ENCODE measurements at regions not wholly inside any gene's neighbourhood (a gene's known extent, or its start where the extent isn't known, plus 50 kb on each side); places are given as distances from the start of the nearest gene placed in this dataset.

DNA sequence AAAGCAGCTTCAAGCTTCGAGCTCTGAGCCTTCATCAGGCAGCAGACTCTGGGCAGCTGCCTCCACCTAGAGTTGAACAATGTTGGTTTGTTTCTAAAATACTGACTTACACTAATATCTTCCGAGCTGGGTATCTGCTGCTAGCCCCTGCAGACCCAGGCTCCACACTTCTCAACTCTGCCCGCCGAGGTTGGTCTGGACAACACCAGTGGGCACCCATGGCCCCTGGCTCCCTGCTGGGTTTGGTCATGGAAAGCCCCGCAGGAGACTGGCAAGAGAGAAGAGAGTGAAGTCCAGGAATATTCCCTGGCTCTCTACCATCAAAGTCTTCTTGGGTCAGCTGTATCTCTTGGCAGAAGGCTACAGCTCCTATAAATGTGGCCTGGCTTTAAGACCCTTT is 214.2 kb upstream of the TMEM132C start:
- no peak for DNase-seq

DNA sequence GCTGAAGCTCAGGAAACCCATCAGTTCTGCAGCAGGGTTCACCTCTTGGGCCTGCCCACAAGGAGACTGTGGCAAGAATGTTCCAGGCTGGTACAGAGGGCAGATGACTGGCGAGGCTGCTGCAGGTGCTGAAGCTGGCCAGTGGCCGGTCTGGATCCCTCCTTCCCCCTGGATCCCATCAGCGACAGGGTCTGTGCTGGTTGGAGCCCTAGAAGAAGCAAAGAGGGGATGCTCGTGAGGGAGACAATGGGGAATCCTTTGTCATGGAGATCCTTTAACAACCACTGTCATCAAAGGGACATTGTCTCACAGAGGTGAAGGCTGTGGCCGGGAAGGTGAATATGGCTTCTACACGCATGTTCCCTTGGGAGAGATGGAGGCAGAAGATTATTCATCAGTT is 211.4 kb upstream of the TMEM132C start:
- DNase-seq = no peak

DNA sequence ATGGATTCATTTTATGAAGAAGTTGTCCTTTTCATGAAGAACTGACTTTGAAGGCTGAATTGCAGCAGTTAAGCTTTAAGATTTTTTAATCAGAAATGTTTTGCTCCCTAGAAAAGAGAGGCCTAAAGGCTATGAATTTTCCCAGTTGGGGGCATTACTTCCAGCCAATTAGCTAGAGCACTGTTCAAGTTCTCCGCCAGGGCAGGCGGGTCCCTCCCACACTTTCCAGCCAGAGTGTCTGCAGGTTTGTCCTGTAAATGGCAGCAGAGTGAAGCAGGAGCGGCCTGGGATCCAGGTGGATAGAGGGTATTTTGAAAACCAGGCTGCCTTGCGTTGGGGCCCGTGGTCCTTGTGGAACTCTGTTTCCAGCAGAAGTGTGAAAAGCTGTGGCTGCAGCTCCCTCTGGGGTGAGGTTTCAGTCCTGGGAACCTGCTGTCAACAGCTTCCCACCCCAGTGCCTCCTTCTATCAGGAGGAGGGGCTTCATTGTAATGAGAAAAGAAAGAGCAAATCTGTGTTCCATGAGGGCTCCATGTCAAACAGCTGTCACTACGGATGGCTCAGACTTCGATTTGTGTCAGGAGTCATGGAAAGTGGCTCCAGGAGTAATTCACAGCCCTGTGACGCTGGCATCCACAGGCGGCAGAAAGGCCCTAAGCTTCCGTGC is 210.7 kb upstream of the TMEM132C start:
- no peak for DNase-seq

DNA sequence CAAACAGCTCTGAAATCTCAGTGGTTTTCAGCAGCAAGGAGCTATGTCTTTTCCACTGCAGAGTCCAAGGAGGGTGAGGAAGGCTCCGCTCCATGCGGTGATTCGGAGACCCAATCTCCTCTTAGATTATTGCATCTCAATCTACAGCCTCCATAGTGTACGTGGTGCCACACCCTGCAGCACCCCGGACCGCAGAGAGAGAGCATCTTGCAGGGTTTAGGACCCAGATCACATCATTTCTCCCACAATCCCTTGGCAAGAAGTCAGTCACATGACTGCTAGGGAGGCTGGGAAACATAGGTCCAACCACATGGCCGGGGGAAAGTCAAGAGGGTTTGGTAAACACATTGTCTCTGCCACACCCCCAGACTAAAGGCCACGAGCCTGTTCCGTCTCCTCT is 209.4 kb upstream of the TMEM132C start:
- DNase-seq = no peak

DNA sequence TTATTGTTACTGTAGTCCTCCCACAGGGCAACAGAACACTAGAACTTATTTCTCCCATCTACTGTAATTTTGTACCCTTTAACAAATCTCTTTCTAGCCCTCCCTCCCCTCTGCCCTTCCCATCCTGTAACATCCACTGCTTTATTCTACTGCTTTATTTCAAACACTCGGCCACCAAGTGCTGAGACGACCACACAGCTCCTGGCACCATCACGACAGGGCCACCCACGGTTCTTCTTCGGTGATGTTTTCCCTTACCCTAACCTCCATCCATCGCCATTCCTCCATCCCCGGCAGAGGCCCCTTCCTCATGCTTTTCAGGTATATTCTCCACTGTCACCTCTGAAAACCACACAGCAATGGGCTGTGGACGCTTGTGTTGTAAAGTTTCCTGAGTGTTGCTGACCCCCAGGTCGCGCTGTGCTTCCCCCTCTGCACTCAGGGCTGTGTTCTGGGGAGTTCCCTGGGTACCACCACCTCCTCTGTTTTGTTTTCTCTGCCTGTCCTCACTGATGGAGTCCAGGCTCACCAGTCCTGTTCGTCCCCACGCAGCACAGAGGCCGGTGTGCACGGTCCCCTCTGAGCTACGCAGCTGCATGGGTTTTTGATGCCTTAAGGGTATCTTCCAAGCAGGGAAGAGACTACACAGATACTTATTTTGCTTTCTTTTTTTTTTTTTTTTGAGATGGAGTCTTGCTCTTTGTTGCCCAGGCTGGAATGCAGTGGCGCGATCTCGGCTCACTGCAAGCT is 207.2 kb upstream of the TMEM132C start:
- DNase-seq = no peak

DNA sequence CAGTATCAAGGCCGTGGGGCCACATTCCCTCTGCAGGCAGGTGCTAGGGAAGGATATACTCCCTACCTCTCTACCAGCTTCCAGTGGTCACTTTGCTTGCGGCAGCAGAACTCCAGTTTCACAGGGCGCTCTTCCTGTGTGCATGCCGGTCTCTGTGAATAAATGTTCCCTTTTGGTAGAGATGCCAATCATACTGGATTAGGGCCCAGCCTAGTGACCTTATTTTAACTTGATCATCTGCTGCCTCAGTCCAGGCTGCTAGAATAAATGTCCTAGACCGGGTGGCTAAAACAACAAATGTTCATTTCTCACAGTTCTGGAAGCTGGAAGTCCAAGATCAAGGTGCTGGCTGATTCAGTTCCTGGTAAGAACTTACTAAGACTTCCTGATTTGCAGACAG is 198.8 kb upstream of the TMEM132C start:
- no peak for DNase-seq

DNA sequence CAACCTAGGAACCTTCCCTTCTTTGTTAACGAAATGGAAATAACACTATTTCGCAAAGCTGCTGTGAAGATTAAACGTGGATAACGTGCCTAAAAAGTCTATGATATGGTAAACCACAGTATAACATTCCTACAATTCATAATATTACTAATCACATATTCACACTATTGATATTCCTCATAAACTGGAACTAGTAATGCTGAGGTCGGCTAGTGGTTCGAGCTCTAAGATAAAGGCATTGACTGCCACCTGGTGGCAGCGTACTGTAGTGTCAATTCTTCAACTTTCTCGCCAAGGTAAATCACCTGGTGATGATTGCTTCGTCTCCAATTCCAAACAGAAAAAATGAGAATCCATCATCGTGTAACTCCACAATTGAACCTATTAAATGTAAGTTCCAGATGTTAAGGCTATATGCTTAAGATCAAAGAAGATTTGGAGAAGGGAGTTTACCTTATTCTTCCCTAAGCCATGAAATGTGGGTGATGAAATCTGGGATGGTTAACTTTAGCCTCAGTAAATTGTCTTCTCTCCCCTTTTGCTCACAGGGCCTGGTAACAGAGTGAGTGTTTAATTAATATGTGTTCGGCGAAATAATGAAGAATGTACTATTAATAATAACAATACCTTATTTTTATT is 197.5 kb upstream of the TMEM132C start:
- DNase-seq = peak in 1 of 2 donors; percentile 4

DNA sequence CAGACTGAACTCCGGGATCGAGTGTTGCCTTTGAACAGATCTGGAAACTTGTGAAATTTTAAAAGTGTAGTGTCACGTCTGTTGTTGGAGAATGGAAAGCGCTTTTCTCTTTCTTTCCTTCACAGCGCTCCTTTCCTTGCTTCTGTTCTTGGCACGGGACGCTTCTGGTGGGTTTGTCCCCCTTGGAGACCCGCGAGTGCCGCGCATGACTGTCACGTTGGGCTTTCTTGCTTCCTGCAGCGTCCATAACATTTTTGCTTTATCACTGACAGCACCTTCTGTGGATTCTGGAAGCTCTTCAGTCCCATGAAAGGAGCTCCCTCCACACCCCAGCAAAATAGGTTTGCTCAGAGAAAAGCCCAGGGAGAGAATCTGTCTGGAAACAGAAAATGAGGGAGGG is 193.0 kb upstream of the TMEM132C start:
- no peak for DNase-seq

DNA sequence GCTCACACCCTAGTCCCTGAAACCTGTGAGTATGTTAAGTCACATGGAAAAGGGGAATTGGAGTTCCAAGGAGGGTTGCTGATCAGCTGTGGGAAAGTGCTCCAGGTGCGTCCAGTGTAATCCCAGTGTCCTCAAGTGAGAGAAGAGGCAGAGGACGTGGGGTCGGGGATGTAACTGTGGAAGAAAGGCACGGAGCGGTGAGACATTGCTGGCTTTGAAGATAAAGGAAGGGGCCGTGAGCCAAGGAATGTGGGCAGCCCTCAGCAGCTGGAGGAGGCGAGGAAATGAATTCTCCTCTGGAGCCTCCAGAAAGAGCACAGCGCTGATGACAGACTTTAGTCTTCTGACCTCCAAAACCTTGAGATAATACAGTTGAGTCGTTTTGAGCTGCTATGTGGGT is 191.6 kb upstream of the TMEM132C start:
- DNase-seq = no peak

DNA sequence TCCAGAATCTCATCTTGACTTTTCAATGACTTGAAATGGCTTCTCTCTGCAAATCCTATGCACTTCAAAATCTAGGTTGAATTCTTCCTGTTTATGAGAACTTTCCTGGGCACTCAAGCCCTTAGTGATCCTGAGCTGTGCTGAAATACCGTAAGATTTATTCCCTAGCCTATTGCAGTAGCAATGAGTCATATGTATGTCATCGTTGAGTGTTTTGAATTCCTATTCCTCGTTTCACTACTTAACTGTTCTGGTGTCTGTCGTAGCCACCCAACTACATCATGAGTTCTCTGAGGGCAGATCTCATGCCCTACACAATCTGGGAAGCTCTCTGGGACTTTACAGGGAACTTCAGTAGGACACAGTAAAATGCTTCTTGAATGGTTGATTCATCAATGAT is 190.8 kb upstream of the TMEM132C start:
- no peak for DNase-seq

DNA sequence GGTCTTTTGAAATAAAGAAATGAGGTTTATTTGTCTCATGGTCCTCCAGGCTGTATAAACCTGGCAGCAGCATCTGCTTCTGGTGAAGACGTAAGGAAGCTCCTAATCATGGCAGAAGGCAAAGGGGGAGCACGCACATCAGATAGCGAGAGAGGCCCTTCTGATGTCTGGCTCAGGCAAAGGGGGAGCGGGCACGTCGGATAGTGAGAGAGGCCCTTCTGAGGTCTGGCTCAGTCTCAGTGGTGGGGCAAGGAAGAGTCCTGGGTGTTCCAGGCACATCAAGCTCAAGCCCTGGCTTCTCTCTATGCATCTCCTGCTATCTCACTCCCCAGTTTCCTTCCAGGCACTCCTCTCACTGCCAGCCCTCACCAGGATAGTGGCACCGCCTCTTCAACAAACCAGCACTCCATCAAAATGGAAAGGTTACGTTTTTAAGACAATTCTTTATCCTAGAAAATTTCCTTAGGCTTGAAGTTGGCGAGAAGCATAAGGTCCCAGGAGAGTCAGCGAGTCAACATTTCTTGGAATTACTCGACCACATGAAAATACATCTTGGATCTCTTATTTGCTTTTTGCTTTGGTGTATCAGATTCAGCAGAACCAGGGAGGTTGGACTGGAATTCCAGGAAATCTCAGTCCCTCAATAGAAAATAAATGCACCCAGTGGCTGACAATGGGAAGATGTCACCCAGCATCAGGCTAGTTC is 189.6 kb upstream of the TMEM132C start:
- DNase-seq = no peak

DNA sequence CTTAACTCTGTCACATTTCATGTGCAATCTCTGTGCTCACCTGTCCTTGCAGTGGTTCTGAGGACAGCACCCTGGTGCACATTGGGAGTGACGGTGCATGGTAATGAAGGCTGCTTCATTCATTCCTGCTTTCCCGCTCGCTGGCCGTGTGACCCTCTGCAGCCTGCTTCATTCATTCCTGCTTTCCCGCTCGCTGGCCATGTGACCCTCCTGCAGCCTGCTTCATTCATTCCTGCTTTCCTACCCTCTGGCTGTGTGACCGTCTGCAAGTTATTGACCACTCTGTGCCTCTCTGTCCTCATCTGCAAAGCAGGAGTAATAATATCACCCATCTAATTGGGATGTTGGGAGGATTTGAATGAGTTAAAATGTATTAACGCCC is 189.1 kb upstream of the TMEM132C start:
- DNase-seq = no peak

DNA sequence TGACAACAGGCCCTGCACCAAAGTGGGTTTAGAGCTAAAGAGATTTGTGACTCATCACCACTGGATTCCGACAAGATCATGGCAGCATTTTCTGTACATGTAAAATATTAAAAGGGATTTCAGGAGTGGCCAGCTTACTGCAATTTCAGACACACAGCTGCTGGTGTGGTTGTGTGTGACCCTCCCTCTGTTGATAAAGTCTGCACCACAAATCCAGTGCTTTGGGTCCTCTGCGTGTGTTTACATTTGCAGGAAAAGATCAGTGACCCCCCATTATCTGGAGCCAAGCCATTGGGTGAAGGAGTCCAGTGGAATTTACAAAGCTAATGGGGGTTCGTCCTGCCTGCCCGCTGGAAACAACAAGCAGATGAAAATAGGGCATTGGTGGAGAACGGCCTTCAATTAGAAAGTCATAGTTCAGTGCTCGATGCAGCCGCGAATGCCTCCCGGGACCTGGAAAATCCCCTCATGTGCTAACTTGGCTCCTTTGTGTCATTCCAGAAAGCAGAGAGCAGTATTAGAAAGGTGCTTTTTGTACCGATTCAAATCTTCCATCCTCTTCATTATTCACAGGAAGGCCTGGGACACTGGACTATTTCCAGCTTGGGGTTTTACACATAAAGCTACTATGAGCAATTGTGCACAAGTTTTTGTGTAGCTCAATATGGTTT is 188.5 kb upstream of the TMEM132C start:
- DNase-seq = no peak

DNA sequence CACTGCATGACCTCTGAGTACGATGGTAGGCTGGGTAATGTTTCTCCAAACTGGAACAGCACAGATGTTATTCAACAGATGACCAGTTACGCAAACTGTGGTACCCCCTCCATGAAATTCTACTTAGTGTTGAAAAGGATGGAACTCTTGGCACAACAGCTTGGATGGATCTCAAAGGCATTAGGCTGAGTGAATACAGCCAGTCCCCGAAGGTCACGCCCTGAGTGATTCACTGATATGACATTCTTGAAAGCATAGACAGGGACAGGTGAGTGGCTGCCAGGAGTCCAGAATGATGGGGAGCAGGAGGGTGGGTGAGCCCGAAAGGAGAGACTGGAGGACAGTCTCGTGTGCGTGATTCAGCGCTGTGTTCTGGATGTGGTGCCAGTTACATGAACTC is 187.5 kb upstream of the TMEM132C start:
- DNase-seq = no peak

DNA sequence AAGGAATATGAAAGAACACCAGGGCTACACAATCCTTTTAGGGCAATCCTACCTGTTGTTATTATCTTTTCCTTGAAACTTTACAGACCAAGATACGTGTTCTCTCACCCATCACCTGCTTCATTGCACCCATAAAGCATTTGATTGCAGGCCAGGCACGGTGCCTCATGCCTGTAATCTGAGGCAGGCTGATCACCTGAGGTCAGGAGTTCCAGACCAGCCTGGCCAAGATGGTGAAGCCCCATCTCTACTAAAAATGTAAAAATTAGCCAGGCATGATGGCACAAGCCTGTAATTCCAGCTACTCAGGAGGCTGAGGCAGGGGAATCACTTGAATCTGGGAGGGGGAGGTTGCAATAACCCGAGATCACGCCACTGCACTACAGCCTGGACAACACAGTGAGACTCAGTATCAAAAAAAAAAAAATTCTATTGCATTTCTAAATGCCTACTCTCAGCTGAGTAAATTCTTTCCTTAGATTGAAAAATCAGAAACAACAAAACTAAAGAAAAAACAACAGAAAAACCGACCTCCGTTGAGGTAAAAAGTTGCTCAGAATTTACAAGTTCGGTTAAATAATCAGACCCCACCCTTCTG is 183.7 kb upstream of the TMEM132C start:
- no peak for DNase-seq

DNA sequence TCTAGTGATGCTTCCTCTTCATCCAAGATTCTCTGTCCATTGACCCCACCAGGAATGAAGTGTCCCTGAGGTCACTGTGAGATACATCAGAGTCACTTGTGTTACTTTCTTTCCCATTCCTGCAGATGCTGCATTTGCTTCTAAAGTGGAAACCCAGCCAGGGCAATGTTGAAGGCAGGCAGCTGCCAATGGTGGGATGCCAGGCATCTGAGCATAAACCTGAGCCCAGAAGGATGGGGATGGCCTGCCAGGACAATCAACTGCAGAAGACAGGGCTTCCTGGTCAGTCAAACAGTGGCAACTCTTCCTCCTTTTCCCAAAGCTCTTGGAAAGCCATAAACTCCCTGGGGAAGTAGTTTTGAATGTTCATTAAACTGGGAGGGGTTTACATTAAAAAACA is 178.0 kb upstream of the TMEM132C start:
- DNase-seq = no peak

DNA sequence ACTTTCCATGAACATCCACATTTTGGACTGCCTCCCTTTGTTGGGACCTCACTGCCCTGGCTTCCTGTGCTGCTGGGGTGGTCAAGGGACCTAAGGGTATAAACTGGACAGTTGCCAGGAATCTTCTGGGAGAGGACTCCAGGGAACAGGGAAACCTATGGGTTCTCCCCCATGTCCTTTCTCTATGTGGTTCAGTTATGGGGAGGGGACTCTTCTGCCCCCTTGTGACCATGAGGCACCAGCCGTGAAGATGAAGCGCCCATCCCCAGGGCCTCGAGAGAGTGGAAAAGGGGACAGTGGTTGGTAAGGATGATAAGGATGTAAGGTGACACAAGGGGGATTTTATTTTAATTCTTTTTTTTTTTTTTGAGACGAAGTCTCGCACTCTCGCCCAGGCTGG is 177.0 kb upstream of the TMEM132C start:
- DNase-seq = no peak

DNA sequence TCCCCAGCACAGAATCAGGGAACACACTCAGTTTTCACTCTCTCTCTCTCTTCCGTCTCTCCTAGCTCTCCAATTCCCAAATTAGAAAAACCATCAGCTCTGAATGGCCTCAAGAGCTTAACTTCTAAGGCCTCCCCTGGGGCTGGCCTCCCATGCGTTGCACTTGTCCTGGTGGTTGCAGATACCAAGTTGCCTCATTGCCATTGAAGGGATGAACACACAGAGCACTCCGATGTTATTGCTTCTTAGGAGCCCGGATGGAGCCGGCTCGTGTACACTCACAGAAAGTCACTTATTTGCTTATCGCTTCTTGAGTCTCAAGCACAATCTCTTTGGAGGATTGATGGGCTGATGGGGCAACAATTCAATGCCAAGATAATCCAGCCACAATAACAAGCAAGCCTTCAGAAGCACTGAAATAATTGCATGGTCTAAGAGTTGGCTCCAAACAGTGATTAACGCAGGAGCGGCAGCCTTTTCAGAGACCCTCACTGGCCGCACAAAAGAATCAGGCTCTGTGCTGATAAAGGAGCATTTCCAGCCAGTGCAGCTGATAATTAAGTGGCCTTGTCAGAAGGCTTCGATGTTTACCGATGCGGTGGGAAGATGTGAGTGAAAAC is 175.8 kb upstream of the TMEM132C start:
- no peak for DNase-seq

DNA sequence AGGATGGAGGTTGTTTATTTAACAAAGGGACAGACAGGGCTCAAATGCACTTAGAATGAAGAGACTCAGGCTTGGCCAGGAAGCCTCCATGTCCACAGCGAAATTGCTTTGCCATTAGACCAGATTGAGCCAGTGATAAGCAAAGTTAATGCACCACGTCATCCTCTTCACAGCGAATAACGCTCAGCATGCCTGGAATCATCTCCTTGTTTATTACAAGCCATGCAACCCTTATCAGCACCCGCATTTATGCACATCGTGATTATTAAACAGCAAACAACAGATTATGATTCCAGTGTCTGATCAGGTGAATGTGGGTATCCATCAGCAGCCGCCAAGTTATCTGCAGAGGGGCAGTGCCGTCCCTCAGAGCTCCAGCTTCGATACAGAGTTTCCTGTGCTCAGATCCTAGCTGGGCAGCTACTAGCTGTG is 175.0 kb upstream of the TMEM132C start:
- DNase-seq = no peak

DNA sequence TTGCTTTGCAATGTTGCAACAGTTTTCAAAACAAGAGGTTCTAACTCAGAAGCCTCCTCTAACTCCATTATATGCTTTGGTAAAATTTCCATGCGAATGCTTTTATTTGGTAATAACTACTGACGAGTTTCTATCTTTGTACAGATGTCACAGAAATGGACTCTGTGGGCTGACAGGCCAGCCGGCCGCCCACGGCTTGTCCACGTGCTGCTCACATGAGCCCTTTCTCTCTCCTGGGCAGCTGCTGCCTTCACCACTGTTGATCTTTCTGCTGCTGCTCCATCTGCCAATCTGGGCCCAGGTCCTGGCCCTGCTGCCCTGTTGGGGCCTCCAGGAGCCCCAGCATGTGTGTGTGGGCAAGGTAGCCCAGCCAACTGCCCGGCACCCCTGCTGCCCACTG is 168.2 kb upstream of the TMEM132C start:
- no peak for DNase-seq

DNA sequence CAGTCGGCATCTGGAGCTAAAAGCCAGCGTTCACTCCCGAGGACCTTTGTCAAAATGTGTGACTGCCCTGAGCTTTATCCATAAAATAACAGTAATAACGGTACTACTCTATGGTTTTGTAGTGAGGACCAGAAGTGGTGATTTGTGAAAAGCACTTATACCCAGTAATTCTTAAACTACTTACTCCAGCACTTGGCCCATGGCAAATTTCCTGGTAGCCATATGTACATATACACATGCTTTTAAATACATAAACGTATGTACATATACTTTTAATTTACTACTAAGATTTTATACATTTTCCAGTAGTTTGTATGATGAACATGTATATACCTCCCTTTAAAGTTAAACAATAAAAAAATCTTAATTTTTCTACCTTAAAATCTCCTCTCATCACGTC is 163.8 kb upstream of the TMEM132C start:
- no peak for DNase-seq

DNA sequence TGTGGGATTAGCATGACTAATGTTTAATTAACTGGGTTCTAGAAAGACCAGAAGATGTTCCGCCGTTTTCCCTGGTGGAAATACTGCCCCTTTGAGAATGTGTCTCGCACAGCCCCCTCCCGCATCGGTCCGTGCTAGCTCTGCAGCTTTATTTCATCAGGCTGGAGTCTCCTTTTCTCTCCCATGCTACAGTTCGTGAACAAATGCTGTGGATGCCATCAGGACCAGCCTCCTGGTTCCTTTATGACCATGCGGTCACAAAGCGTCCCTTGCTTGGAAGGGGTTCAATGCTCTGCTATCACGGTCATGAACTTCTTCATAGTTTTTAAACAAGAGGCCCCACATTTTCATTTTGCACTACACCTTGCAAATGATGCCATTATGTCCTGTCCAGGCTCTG is 157.7 kb upstream of the TMEM132C start:
- no peak for DNase-seq
